OCI-LY3 (cell line): ENCODE measurements at regions not wholly inside any gene's neighbourhood (a gene's known extent, or its start where the extent isn't known, plus 50 kb on each side); places are given as distances from the start of the nearest gene placed in this dataset.

ENCODE experiments used
- EZH2phosphoT487 ChIP-seq: fragments of 200-600 bp; shearing (Covaris generic); IDR thresholded peaks from 2 replicates; pipeline ENCODE4 v1.6.1; 2018; ENCODE audit warnings: antibody characterized with exemption, mixed run types, low read depth
- TF ChIP-seq, protein P1 (sequence below): fragments of 200-600, 300-600 bp; sonication (generic); IDR thresholded peaks from 2 replicates; pipeline ENCODE4 v1.5.1; 2014; ENCODE audit warnings: antibody characterized with exemption, low read length, low read depth

GRCh38 chr16:17635183-17635582 lies 164.4 kb upstream of the XYLT1 start:
- TF ChIP-seq, protein P1, sequence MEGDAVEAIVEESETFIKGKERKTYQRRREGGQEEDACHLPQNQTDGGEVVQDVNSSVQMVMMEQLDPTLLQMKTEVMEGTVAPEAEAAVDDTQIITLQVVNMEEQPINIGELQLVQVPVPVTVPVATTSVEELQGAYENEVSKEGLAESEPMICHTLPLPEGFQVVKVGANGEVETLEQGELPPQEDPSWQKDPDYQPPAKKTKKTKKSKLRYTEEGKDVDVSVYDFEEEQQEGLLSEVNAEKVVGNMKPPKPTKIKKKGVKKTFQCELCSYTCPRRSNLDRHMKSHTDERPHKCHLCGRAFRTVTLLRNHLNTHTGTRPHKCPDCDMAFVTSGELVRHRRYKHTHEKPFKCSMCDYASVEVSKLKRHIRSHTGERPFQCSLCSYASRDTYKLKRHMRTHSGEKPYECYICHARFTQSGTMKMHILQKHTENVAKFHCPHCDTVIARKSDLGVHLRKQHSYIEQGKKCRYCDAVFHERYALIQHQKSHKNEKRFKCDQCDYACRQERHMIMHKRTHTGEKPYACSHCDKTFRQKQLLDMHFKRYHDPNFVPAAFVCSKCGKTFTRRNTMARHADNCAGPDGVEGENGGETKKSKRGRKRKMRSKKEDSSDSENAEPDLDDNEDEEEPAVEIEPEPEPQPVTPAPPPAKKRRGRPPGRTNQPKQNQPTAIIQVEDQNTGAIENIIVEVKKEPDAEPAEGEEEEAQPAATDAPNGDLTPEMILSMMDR: no peak
- TF ChIP-seq EZH2phosphoT487: no peak
